GM19239 (cell line): ENCODE measurements at regions not wholly inside any gene's neighbourhood (a gene's known extent, or its start where the extent isn't known, plus 50 kb on each side); places are given as distances from the start of the nearest gene placed in this dataset.

Source experiments
- DNase-seq: peaks from one replicate; pipeline ENCODE4 v3.0.0; 2011; ENCODE audit warnings: low spot score; ENCODE audit not compliant: insufficient read length
- FAIRE-seq: peaks from 2 replicates; lab custom pipeline; 2011; peaks lifted over from hg19 to GRCh38; lab: Jason Lieb, UNC

DNA sequence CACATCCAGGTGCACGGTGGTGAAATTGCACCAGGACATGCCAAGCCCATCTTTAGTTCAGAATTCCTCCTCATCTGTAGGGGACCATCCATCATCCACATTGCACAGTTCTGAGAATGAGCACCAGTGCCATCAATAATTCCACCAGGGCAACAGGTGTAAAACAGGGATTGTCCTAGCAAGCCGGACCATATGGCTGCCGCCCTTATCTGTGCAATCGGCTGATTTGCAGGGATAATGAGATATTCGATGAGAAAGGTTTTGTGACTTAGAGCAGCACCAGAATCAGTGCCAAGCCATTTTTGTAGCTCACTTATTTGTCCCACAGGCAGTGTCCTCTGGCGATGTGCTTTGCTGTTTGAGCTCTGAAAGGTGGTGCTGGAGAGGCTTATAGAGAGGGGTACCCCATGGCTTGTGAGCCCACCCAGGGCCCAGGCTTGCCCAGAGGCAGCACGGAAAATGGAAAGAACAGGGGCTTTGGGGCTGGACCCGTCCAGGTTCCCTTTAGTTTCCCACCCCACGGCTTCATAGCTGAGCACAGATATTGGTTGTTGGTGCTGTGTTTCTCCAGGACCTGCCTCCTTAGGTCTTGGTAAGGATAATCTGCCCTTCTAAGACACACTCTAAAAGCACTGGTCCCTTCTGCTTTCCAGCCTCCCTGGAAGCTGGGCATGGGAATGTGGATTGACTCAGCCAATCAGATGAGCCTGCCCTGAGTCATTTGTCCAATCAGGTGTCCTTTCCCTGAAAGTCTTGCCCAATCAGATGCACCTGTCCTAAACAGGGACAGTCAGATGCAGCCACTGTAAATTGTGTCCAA is 84.0 kb upstream of the SHANK2 start:
- FAIRE-seq (no peak), DNase-seq (no peak)

DNA sequence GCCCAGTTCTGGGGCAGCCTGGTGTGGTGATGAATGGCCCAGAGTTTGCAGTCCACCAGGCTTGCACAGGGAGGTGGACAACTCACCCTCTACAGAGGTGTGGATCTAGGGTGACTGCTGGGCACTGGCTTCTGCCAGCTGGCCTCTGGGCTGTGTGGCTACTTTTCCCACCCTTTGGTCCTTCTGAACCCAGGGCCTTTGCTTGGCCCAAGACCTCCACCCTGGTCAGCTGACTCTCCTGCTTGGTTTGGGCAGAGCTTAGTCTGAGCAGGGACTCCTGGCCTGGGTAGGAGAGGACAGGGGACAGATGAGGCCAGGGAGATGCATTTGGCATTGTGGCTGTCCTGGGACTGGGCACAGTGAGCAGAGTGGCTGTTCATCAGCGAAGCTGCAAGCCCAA is 83.0 kb upstream of the SHANK2 start:
- FAIRE-seq: no peak
- no peak for DNase-seq

GRCh38 chr11:71334191-71334590 is 81.8 kb upstream of the SHANK2 start:
- no peak for DNase-seq
- FAIRE-seq: no peak

GRCh38 chr11:71333473-71333872 is 81.1 kb upstream of the SHANK2 start:
- FAIRE-seq: no peak
- no peak for DNase-seq

DNA sequence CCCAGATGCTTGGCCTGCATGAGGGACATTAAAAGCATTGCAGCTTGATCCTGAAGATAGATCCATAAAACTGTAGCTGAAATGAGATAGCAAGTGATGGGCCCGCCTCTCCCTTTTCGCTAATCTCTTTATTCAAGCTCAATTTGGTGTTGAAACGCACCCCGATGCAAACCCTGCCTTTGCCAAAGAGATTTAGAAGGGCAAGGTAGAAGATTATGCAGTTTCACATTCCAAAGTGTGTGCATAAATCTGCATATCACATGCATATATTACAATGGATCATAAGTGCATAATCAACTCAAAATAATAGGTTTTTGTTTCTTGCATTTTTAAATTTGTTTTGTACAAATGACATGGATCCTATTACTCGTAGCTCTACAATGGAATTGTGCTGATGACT is 80.1 kb upstream of the SHANK2 start:
- no peak for FAIRE-seq
- DNase-seq: no peak

- no peak for FAIRE-seq
These were observed 79.7 kb upstream of the SHANK2 start for GRCh38 chr11:71332046-71332445.

GRCh38 chr11:71331631-71332030 is 79.3 kb upstream of the SHANK2 start:
- FAIRE-seq: no peak
- no peak for DNase-seq

More at GRCh38 chr11:71332046-71332445, 79.7 kb upstream of the SHANK2 start:
- DNase-seq: no peak

GRCh38 chr11:71330996-71331395 is 78.6 kb upstream of the SHANK2 start:
- DNase-seq (no peak), FAIRE-seq (no peak)

DNA sequence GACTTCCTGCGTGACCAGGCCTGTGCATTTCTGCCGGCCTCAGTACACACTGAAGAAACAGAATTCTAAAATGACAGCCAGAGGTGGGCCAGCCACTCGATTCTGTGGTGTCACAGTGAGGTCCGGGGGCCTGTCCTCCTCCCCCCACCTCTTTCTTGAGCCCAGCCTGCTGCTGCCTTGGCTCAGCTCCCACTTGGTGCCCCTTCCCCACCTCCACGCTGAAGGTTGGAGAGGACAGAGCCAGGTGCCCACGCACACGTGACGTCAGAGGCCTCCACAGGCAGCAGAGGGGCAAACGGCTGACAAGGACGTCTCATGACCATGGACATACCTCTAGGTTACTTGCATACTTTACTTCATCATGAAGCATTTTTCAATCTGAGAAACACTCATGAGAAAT is 78.0 kb upstream of the SHANK2 start:
- DNase-seq (no peak), FAIRE-seq (no peak)

DNA sequence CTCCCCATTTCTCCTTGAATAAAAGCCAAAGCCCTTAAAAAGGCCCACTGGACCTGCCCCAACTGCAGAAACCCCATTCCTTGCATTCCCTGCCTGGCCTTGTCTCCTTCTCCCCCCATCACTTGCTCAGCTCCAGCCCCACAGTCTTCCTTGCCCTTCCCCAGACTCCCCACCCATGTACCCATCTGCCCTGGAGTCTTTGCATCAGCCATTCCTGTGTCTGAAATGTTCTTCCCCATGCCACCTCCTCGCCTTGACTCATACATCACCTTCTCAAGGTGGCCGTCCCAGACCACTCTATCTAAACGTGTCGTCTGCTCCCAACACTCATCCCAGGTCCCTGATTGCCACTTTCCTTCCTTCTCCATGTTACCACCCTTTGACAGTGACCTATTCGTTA is 77.4 kb upstream of the SHANK2 start:
- no peak for DNase-seq
- FAIRE-seq: no peak

- FAIRE-seq (no peak), DNase-seq (no peak)
These were observed 76.8 kb upstream of the SHANK2 start for GRCh38 chr11:71329165-71329510.

DNA sequence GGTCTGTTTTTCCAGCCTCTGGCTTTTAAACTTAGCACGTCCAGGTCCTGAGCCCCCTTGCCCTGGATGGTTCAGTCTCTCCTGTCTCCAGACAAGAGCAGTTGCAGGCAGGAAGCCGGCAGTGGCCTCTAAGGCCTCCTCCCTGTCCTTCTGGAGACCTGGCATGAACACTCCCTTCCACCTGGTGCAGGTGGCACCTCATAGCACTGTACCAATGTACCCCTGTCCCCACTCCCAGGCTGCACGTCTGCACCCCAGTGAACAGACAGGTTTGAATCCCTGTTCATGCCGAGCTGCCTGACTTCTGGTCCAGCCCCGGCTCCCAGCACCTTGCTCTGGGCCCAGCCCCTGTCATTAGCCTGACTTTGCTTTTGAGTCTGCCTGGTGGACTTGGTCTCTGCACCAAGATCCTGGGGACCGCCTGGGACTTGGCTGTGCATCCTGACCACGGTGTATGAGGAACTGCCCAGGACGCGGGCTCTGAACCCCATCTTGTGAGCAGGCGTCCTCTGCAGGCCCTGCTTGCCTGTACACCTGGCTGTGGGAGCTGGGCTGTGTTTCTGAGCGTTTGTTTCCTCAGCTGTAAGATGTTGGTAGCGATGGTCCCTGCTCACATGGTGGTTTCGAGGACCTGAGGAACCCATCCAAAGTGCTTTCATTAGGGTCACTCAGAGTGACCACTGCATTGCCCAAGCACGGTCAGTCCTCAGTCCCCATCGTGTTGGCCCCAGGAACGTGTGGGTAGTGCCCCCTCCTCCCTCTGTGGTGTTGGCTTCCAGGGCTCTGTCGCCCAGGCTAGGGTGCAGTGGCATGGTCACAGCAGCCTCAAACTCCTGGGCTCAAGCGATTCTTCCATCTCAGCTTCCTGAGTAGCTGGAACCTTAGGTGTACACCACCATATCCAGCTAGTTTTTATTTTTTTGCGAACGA is 75.0 kb upstream of the SHANK2 start:
- DNase-seq (no peak), FAIRE-seq (no peak)

DNA sequence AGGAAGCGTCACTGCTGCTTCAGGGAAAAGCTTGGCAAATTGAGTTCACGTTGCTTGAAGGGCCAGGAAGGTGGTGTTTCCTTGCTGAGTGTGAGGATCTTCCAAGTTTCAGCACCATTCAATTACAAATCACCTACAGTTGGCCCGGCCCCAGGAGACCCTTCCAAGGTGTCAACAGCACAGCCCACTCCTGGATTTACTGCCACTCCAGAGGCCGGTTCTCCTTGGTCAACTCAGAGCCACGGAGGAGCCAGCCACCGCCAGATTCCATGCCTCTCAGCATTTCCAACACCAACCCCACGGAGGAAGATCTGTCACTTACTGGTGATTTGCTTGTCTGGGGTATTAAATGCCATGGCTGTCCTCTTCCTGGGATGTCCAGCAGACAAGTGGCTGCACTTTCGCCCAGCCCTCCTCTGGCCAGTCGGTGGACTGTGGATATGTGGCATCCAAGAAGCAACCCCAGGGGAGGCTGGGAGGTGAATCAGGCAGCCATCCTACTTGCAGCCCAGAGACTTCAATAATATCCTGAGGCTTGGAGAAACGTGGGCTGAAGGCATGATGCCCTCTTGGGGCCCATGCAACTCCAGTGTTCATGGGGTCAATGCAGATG is 74.1 kb upstream of the SHANK2 start:
- DNase-seq (no peak), FAIRE-seq (no peak)

- no peak for DNase-seq
- FAIRE-seq: no peak
These were observed 73.3 kb upstream of the SHANK2 start for GRCh38 chr11:71325418-71326327.

GRCh38 chr11:71324788-71325417 is 72.5 kb upstream of the SHANK2 start:
- FAIRE-seq (no peak), DNase-seq (no peak)

DNA sequence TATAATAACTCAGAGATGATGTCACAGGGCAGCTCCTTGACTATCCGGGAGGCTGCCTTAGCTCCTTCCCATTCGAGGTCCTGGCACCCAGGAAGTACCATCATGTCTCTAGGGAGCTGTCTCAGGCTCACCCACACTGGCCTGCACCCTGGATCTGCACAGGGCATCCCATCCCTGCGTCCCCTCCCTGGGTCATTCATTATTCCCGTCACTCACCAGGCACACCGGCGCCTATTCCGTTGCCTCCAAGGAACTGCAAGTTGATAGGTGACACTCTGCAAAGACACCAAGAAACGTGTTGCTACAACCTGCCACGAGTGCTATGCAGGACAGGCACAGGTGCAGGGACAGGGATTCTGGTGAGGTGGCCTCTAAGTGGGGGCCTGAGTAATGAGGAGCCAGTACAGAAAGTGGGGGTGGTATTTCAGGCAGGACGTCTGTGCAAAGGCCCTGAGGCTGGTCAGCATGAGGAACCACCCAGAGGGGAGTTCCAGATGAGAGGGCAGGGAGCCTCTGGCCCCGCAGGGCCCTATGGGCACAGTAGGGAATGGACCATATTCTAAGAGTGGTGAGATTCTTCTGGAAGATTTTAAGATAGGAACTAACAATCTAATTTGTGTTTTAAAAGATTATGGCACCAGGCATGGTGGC is 71.6 kb upstream of the SHANK2 start:
- DNase-seq: no peak
- FAIRE-seq: no peak

DNA sequence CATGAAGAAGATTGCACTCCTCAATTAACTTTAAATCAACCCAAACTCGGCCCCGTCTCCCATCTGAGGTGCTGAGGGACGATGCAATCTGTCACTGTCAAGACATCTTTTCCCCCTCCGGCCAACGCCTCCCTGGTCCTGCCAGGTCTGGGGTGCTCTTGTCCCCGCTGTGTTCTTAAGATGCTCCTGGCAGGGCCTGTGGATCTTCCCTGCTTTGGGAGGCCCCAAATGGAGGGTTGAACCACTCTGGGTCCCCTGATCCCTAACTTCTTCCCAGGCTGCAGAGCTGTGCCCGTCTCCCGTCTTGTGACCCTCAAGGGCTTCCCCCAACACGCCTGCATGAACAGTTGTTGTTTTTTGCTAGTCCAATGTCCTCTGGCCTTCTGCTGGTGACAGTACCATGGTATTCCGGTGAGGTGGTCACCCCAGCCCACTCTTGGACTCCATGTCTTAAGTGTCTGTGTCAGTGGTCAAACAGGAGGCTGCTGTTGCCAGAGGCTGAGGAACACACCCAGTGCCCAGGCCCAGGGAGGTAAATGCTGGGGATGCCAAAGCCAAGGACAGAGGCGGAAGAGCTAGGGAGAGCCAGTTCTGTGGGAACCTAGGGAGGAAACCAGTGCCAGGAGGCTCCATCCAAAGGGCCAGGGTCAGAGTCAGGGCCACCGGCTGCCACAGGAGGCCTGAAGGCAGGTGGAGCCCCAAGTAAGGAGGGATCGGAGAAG is 70.6 kb upstream of the SHANK2 start:
- DNase-seq (no peak), FAIRE-seq (no peak)

DNA sequence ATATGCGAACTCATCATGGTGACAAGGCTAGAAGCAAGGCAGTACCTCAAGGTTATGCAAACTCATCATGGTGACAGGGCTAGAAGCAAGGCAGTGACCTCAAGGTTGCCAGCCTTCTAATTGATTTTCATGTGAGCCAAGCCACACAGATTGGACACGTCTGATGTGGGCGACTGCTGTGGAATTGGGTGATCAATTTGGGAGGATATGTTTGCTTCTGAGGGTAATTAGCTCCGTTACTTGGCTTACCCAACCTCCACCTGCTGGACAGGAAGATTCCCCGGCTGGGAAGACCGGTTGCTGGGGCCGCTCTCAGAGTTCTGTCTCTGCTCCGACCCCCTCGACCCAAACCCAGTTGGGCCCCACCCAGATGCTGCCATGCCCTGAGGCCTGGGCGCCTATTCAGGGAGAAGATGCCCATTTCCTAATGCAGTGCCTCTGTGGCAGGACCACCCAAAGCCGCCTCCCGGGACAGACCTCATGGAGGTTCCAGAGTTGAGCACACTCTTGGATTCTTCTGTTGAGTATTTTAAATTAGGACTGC is 69.9 kb upstream of the SHANK2 start:
- no peak for DNase-seq
- FAIRE-seq: no peak
